HepG2 (cell line): ENCODE measurements at regions not wholly inside any gene's neighbourhood (a gene's known extent, or its start where the extent isn't known, plus 50 kb on each side); places are given as distances from the start of the nearest gene placed in this dataset.

ENCODE experiments used
- ATAC-seq: fragments of 200-7000 bp; cut with Tn5 transposase; 3 replicates; pipeline ENCODE4 v1.9.1; 2020; ENCODE audit warnings: mild to moderate bottlenecking, moderate library complexity
- BruUV-seq: library from RNA; stranded (reverse); fragments of 400-500 nt; replicated peaks from 2 replicates; lab custom pipeline; 2021; lab: Mats Ljungman, UMichigan
- CTCF ChIA-PET: fragments of 300-600 bp; formaldehyde crosslinking; extraction: SDS; loops from one replicate; lab custom pipeline; 2021; ENCODE audit warnings: low total read pairs, inconsistent platforms, low intra/inter-chr PET ratio; lab: Yijun Ruan, JAX
- POLR2A ChIA-PET: fragments of 350-600 bp; sonication (Branson Sonifier 250); formaldehyde crosslinking; loops from one replicate; lab custom pipeline; 2020; ENCODE audit warnings: antibody characterized with exemption, inconsistent platforms; lab: Yijun Ruan, JAX
- DNase-seq: peaks from one replicate; pipeline ENCODE4 v3.0.0-alpha.2; 2015; ENCODE audit warnings: low spot score
- FAIRE-seq: peaks from 3 replicates; lab custom pipeline; 2011; peaks lifted over from hg19 to GRCh38; lab: Jason Lieb, UNC
- H2AFZ ChIP-seq: one replicate; pipeline ENCODE4 v1.6.1; 2011; ENCODE audit warnings: low read length, inconsistent platforms
- H3K27ac ChIP-seq: fragments of 300-600 bp; 3 replicates; pipeline ENCODE4 v1.8.0; 2011; ENCODE audit warnings: mixed run types, mild to moderate bottlenecking, mixed read lengths, low read length, inconsistent platforms; ENCODE audit not compliant: insufficient read depth; ENCODE audit errors: extremely low read length
- H3K27me3 ChIP-seq, 2 experiments: fragments of 200-600 bp in 1 of 2; 2 replicates in 1 of 2; 3 replicates in 1 of 2; pipeline versions ENCODE4 v1.6.0 to v1.8.0; 2011; ENCODE audit warnings: low read length in 2 of 2, mild to moderate bottlenecking in 2 of 2, moderate library complexity in 2 of 2, inconsistent platforms in 1 of 2; ENCODE audit not compliant: insufficient read depth in 2 of 2, control insufficient read depth in 1 of 2
- H3K36me3 ChIP-seq, 2 experiments: fragments of 200-600 bp in 1 of 2; replicated peaks in 1 of 2; 2 replicates in 1 of 2; 3 replicates in 1 of 2; pipeline versions ENCODE4 v1.5.1 to v1.8.0; 2011; ENCODE audit warnings: low read length in 2 of 2, inconsistent platforms in 1 of 2; ENCODE audit not compliant: insufficient read depth in 2 of 2, control insufficient read depth in 1 of 2
- H3K4me1 ChIP-seq: 2 replicates; pipeline ENCODE4 v1.5.1; 2012; ENCODE audit warnings: low read length, inconsistent platforms; ENCODE audit not compliant: insufficient read depth
- H3K4me2 ChIP-seq: 2 replicates; pipeline ENCODE4 v1.6.0; 2011; ENCODE audit warnings: low read depth, low read length, inconsistent platforms
- H3K4me3 ChIP-seq, 3 experiments: fragments of 200-600 bp in 1 of 3; sonication (generic), shearing (Covaris generic) in 1 of 3; replicated peaks in 1 of 3; 2 replicates each; pipeline ENCODE4 v1.5.1; 2011 to 2016; ENCODE audit warnings: low read length in 3 of 3, inconsistent platforms in 2 of 3, low read depth in 2 of 3, mild to moderate bottlenecking in 2 of 3, control low read depth in 1 of 3, mixed read lengths in 1 of 3; ENCODE audit not compliant: insufficient read depth in 1 of 3
- H3K79me2 ChIP-seq: one replicate; pipeline ENCODE4 v1.6.1; 2011; ENCODE audit warnings: low read length, inconsistent platforms; ENCODE audit not compliant: insufficient read depth
- H3K9ac ChIP-seq: 2 replicates; pipeline ENCODE4 v1.6.0; 2011; ENCODE audit warnings: mild to moderate bottlenecking, low read depth, low read length, inconsistent platforms; ENCODE audit not compliant: insufficient read depth
- H3K9me3 ChIP-seq: 2 replicates; pipeline ENCODE4 v1.5.1; 2012; ENCODE audit warnings: mild to moderate bottlenecking, low read length
- H4K20me1 ChIP-seq: 2 replicates; pipeline ENCODE4 v1.6.0; 2011; ENCODE audit warnings: inconsistent platforms, mild to moderate bottlenecking, low read length, moderate library complexity; ENCODE audit not compliant: insufficient read depth
- ARID4A ChIP-seq: sonication (generic); formaldehyde crosslinking; IDR thresholded peaks from 2 replicates; pipeline ENCODE4 v1.5.0; 2020; ENCODE audit warnings: mild to moderate bottlenecking, missing genetic modification reagents, borderline replicate concordance
- CEBPG ChIP-seq: IDR thresholded peaks from 2 replicates; pipeline ENCODE4 v1.6.1; 2016
- JDP2 ChIP-seq: sonication (generic); formaldehyde crosslinking; IDR thresholded peaks from 2 replicates; pipeline ENCODE4 v1.8.1; 2022; ENCODE audit warnings: missing genetic modification reagents, borderline replicate concordance
- KDM5B ChIP-seq: sonication (generic); formaldehyde crosslinking; IDR thresholded peaks from 2 replicates; pipeline ENCODE4 v1.4.0; 2020; ENCODE audit warnings: missing genetic modification reagents, mild to moderate bottlenecking, borderline replicate concordance
- MIXL1 ChIP-seq: IDR thresholded peaks from 2 replicates; pipeline ENCODE4 v1.6.1; 2016
- RCOR2 ChIP-seq: IDR thresholded peaks from 2 replicates; pipeline ENCODE4 v1.6.1; 2016; ENCODE audit warnings: missing biosample characterization, missing genetic modification reagents
- SIN3B ChIP-seq: fragments of 150-350 bp; IDR thresholded peaks from 2 replicates; pipeline ENCODE4 v1.6.1; 2014; ENCODE audit warnings: low read length
- SMC3 ChIP-seq: IDR thresholded peaks from 2 replicates; pipeline ENCODE4 v1.6.1; 2011; ENCODE audit warnings: low read length, improper control_type of control experiment
- TFAP4 ChIP-seq: sonication (generic); IDR thresholded peaks from 2 replicates; pipeline ENCODE4 v1.6.1; 2016; ENCODE audit warnings: low read depth, borderline replicate concordance
- ZFP62 ChIP-seq: sonication (generic); formaldehyde crosslinking; IDR thresholded peaks from 2 replicates; pipeline ENCODE4 v1.4.0; 2020; ENCODE audit warnings: missing genetic modification reagents
- ZNF30 ChIP-seq: sonication (generic); formaldehyde crosslinking; IDR thresholded peaks from 2 replicates; pipeline ENCODE4 v1.5.0; 2020; ENCODE audit warnings: mild to moderate bottlenecking, missing genetic modification reagents
- ZNF331 ChIP-seq: sonication (generic); formaldehyde crosslinking; IDR thresholded peaks from 2 replicates; pipeline ENCODE4 v1.4.0; 2020; ENCODE audit warnings: missing genetic modification reagents
- ZNF34 ChIP-seq: sonication (generic); formaldehyde crosslinking; IDR thresholded peaks from 2 replicates; pipeline ENCODE4 v1.4.0; 2020; ENCODE audit warnings: mild to moderate bottlenecking, missing genetic modification reagents, borderline replicate concordance
- ZNF772 ChIP-seq: sonication (generic); formaldehyde crosslinking; IDR thresholded peaks from 2 replicates; pipeline ENCODE4 v1.5.0; 2020; ENCODE audit warnings: mild to moderate bottlenecking, missing genetic modification reagents
- ZNF784 ChIP-seq: sonication (generic); formaldehyde crosslinking; IDR thresholded peaks from 2 replicates; pipeline ENCODE4 v1.5.1; 2020; ENCODE audit warnings: missing genetic modification reagents, mild to moderate bottlenecking, borderline replicate concordance
- WGBS: methylation state at CpG from one replicate; pipeline ENCODE4 v1.1.6; 2017; ENCODE audit warnings: low lambda C conversion rate; 5-methylcytosine and 5-hydroxymethylcytosine counted together
- in situ Hi-C: cut with HindIII; loops from 2 replicates; pipeline ENCODE4 v1.10.0; 2017; ENCODE audit warnings: low pct_unique_long_range_greater_than_20kb; ENCODE audit not compliant: extremely low pct_ligation_motif_present
- intact Hi-C: fragments of 100-400 bp; cut with micrococcal nuclease; formaldehyde crosslinking; loops from one replicate; pipeline ENCODE4 v1.10.0; 2022; ENCODE audit not compliant: unreplicated experiment

- no peaks in the 10 kb centered on the region for H3K36me3 ChIP-seq
- TF ChIP-seq RCOR2 (no peak), MIXL1 (CRISPR knock-in tag) (no peak), ZNF34 (CRISPR knock-in tag) (no peak), ARID4A (CRISPR knock-in tag) (no peak), CEBPG (CRISPR knock-in tag) (no peak), SMC3 (no peak), ZNF331 (CRISPR knock-in tag) (no peak), TFAP4 (no peak), ZNF772 (CRISPR knock-in tag) (no peak), ZFP62 (CRISPR knock-in tag) (no peak), KDM5B (no peak), JDP2 (CRISPR knock-in tag) (no peak), ZNF784 (CRISPR knock-in tag) (no peak), SIN3B (no peak), ZNF30 (CRISPR knock-in tag) (no peak)
- TF ChIP-seq, all 625 proteins: peak for 0
- ChIA-PET CTCF (no interaction called here), POLR2A (no interaction called here)
- Histone ChIP-seq H3K9me3 (peaks cover 89% of the 10 kb centered on the region), H3K27me3 (no peaks in the 10 kb centered on the region), H3K9ac (no peak overlapping the region), H4K20me1 (no peaks in the 10 kb centered on the region), H3K4me2 (no peak overlapping the region), H3K4me3 (no peak overlapping the region), H3K79me2 (no peaks in the 10 kb centered on the region), H3K27ac (no peak overlapping the region), H3K4me1 (no peaks in the 10 kb centered on the region), H2AFZ (no peak overlapping the region)
- in situ Hi-C loops (no loop called here), intact Hi-C loops (no loop called here)
- DNase-seq (no peak), ATAC-seq (no peak), FAIRE-seq (no peak)
- WGBS: 0% methylated on average over 1 of the region's 1 CpG
- no TSS peak for BruUV-seq
Observed at GRCh38 chr2:123738643-123739042, 286.4 kb upstream of the CNTNAP5 start.
